GM18907 (cell line): ENCODE measurements at regions not wholly inside any gene's neighbourhood (a gene's known extent, or its start where the extent isn't known, plus 50 kb on each side); places are given as distances from the start of the nearest gene placed in this dataset.

ENCODE experiments used
- ATAC-seq: cut with Tn5 transposase; IDR thresholded peaks from one replicate; pipeline ENCODE4 v1.9.1; 2021; ENCODE audit warnings: mild to moderate bottlenecking, moderate library complexity; ENCODE audit not compliant: unreplicated experiment

DNA sequence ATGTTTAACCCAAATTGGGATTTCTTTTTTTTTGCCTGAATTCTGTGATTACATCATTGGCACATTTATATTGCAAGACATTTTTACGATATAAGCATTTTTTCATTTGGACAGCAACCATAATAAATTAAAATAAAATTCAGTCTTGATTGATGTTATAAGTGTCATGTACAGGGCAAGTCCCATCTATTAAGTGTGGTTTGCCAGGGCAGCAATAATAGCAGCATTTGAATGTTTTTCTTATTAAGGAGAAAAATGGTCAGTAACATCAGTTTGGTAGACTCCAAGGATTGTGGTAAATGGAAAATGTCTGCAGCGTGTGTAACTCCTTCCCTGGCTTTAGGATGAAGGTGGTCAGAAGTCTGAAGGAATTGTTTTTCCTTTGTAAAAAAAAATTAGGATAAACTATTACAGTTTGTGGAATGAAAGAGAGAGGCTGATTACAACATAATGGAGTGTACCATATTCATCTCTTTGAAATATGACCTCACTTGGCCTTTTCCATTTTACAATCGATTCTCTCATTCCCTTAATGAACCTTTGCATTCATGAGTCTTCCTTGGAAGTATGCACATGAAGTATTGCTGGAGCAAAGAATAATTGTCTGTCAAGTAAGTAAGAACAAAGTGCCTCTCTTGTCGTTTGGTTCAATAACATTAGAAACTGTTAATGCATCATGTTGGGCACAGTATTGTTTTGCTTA lies 405.4 kb upstream of the THRB start:
- ATAC-seq: no peak

- no peak for ATAC-seq
These were observed 410.6 kb upstream of the THRB start for GRCh38 chr3:24905266-24905665.

DNA sequence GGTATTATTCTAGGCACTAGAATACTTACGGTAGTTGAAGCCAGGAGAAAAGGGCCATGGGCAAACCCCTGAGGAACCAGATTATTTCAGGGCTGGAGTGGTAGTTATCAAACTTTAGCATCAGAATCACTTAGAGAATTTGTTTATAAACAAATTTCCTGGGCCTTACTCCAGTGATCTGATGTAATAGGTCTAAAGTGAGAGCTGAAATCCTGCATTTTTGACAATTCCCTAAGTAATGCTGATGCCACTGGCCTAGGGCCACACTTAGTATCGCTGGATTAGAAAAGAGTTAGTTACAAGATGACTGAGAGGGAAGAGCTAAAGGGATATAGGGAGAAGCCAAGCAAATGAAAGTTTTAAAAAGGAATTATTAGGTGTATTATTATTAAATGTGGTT lies 412.5 kb upstream of the THRB start:
- ATAC-seq: no peak

- no peak for ATAC-seq
These were observed 416.4 kb upstream of the THRB start for GRCh38 chr3:24911076-24911475.

DNA sequence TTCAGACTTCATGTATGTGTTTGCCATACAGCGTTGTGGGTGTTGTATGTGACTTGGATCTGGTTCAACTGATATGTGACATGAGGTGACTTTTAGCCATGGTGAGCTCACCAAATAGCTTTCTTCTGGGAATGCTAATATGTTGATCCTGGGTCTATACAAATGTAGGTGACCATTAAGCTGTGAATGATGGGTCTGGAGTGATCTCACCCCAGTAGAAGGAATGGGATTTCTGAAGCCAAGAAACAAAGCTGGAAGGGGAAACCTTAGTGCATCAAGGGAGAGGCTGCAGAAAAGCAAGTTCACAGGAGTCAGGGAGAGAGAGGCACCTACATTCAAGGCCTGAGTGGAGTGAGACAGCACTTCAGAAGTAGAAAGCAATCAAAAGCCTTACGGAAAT lies 421.0 kb upstream of the THRB start:
- ATAC-seq: no peak

DNA sequence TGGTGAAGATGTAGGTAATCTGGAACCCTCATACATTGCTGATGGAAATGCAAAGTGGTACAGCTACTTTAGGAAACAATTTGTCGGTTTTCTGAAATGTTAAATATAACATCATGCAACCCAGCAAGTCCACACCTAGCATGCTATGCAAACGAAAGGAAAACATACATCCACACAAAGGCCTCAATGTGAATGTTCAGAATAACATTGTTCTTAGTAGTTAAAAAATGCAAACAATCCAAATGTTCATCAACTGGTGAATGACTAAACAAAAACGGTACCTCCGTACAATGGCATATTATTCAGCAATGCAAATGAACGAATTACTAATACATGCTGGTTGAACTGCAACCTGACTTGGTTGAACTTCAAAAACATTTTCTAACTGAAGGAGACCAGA lies 423.3 kb upstream of the THRB start:
- no peak for ATAC-seq

DNA sequence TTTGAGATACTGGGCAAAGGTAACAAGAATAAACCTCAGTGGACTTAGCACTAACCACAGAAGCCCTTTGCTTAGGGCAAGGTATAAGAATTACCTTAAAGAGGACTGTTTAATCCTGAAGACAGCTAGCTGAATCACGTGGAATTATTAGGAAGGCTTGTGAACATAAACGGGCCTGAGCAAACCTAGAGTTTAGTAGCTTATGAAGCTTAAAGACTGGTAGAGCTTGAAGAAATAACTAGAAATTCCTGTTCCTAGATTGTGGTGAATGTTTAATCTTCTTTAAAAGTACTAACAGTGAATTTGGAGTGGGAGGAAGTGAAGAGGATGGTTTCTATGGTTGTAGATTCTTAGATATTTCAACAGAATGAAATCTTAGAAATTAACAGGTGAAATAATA lies 428.9 kb upstream of the THRB start:
- no peak for ATAC-seq

DNA sequence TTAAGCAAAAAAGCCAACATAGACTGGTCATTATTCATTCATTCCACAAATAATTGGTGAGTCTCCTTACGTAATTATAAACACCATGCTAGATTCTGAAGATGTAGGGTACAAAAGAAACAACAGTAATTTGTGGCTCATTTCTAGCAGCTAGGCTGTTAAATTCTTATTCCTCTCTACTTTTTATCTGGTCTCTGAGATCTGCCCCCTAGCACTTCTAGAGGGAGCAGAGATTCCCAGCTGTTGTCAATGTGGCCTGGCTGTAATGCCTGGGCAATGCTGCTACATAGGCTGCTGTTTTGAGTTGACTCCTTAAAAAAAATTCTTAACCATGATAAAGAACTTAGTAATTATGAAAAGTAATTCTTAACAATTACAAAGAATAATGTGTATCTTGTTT lies 434.9 kb upstream of the THRB start:
- no peak for ATAC-seq

- ATAC-seq: no peak
These were observed 438.8 kb upstream of the THRB start for GRCh38 chr3:24933401-24933800.

DNA sequence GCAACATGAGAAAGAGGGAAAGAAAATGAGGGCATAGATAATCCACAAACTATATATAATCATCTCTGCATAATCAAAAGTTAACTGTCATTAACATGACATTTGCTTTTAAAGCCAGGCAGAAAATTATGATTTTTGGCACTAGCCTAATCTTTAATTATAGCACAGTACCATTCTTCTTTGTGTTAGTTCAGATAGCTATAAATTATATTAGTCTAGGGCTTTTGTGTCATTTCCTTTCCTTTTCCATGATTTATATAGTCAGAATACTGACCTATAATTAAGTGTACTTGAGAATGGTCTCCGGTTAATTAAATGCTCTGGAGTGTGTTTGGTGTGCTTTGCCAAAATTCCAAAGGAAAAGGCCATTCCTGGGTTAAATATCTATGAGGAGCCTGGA lies 441.9 kb upstream of the THRB start:
- ATAC-seq: no peak

DNA sequence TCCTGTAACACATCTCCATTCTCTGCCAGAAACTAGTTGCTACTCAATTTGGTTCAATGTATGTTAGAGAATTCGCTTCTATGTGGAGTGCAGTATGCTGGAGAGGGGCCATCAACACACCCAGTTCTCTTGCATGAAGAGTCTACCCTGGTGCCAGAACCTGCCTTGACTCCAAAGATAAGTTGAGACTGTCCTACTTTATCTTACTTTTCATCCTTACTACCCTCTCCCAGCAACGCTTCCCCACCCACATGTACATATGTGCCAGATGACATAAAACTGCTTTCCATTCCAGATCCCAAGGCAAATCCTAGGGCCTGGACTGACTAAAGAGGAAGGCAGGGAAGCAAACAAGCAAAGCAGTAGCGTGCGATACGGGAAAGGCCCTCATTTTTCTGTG lies 442.6 kb upstream of the THRB start:
- no peak for ATAC-seq

- ATAC-seq: no peak
These were observed 443.1 kb upstream of the THRB start for GRCh38 chr3:24937780-24938179.

GRCh38 chr3:24943961-24944360 lies 449.3 kb upstream of the THRB start:
- no peak for ATAC-seq

GRCh38 chr3:24944805-24945520 lies 450.3 kb upstream of the THRB start:
- no peak for ATAC-seq

DNA sequence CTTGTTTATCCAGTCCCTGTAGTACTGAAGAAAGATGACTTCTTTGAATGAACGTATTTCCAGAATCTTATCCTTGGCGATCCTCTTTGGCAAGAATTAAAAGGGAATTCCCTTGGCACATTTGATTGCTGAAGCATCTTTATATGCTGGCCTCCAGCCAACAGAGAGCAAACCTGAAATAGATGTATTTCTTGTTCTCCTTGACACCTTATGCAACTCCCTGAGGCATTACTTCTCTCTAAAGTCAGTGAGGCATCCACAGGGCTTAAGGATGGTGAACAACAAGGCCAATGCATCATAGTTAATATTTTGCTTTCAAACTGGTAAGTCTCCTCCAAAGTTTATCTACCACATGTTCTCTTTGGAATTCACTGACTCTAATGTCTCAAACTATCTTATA lies 450.9 kb upstream of the THRB start:
- no peak for ATAC-seq

GRCh38 chr3:24947103-24947502 lies 452.5 kb upstream of the THRB start:
- no peak for ATAC-seq

DNA sequence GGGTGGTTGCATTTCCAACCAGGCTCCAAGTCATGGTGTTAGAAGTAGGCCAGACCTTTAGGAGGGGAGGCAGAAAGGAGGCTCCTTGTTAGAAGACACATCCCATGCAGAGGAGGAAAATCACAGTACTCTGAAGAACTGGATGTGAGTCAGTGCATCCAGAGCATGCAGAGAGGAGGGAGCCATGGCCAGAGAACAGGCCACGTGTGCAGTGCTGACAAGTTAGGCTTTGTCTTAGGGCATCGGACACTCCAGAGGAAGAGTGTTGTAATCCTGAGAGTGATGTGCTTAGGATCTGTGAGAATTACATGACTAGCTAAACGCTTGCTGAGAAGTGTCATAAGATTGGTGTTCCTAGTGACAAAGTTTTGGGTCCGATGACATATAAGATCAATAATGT lies 456.5 kb upstream of the THRB start:
- no peak for ATAC-seq

- ATAC-seq: no peak
These were observed 457.7 kb upstream of the THRB start for GRCh38 chr3:24952388-24952787.

- no peak for ATAC-seq
These were observed 458.6 kb upstream of the THRB start for GRCh38 chr3:24953060-24953771.

DNA sequence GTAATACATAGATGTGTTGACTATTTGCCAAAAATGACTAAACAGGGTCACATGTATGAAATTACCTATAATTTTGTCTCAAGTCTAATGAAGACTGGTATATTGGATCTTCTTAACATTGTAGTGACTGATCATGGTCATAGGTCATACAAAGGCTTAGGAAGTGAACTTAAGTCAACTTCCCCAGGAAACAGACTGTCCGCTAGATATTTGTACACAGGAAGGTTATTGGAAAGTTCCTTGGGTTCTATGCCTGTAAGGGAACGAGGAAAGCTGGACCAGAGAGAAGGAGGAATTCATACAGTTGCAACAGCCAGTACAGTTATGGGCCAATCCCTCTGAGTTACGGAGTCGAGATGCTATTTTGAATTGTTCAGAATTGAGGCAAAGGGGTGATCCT lies 462.0 kb upstream of the THRB start:
- ATAC-seq: no peak

DNA sequence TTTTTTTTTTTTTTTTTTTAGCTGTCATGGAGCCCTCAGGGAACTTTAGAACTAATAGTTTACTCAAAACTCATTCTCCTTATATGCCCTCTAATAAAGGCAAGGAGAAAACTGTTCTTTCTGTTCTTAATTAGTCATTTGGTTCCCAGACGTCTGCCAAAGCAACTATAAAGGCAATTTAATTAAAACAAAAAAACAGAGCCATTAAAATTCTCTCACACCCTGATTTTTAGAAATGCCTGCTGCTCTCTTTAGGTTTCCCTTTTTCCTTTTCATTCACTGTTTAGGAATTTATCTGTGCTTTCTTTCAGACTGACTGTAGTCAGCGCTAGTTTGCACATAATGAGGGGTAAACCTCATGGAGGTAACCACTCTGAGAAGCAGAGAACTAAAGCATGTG lies 463.6 kb upstream of the THRB start:
- ATAC-seq: no peak

DNA sequence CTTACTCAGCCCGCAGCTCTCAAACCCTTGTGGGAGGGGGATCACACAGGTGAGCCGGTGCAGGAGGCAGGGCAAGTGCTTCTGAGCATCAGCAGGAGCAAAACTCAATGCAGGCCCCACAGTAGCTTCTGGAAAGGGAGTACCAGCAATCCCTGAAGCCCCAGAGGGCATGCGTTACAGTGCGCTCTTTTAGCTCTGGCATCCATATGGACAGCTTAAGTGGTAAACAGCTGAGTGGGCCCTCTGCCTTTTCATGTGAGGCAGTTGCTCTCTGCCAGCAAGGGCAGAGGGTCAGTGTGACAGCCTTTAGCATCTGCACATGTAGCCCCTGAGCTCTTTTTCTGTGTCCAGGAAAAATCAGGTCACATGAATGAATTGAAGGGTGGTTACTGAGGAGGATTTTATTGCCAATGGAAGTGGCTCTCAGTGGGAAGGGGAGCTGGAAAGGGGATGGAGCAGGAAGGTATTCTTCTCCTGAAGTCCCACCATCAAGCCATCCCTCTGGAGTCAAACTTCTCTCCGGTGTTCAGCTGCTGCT lies 464.3 kb upstream of the THRB start:
- ATAC-seq: no peak
